GM21390 (cell line): ENCODE measurements at regions not wholly inside any gene's neighbourhood (a gene's known extent, or its start where the extent isn't known, plus 50 kb on each side); places are given as distances from the start of the nearest gene placed in this dataset.
"Not testable (repeated sequence)": the region's sequence is repeated elsewhere in the genome, so short reads cannot be mapped to it uniquely, and the experiment has no call there.

ENCODE experiments used
- ATAC-seq: cut with Tn5 transposase; IDR thresholded peaks from one replicate; pipeline ENCODE4 v1.9.1; 2021; ENCODE audit not compliant: unreplicated experiment

GRCh38 chr3:124651416-124651815 is 78.8 kb upstream of the UMPS start:
- not testable (repeated sequence) for ATAC-seq

GRCh38 chr3:124652009-124652408 is 78.2 kb upstream of the UMPS start:
- ATAC-seq, result no peak

- no peak for ATAC-seq
These were observed 77.0 kb upstream of the UMPS start for GRCh38 chr3:124653071-124653796.

- ATAC-seq, result no peak
These were observed 76.3 kb upstream of the UMPS start for GRCh38 chr3:124653797-124654469.

GRCh38 chr3:124654470-124654845 is 75.8 kb upstream of the UMPS start:
- ATAC-seq, result no peak

- ATAC-seq, result no peak
These were observed 73.7 kb upstream of the UMPS start for GRCh38 chr3:124656531-124656930.

GRCh38 chr3:124657138-124657537 is 73.1 kb upstream of the UMPS start:
- ATAC-seq, result no peak

GRCh38 chr3:124658270-124658669 is 72.0 kb upstream of the UMPS start:
- ATAC-seq, result no peak

GRCh38 chr3:124659175-124659574 is 71.1 kb upstream of the UMPS start:
- ATAC-seq, result no peak

GRCh38 chr3:124660599-124660998 is 69.7 kb upstream of the UMPS start:
- ATAC-seq, result no peak

GRCh38 chr3:124663690-124664089 is 66.6 kb upstream of the UMPS start:
- no peak for ATAC-seq

GRCh38 chr3:124664804-124665203 is 65.4 kb upstream of the UMPS start:
- ATAC-seq, result no peak

- ATAC-seq, result no peak
These were observed 64.2 kb upstream of the UMPS start for GRCh38 chr3:124666067-124666466.

- no peak for ATAC-seq
These were observed 60.8 kb upstream of the UMPS start for GRCh38 chr3:124669470-124669869.

- no peak for ATAC-seq
These were observed 59.1 kb upstream of the UMPS start for GRCh38 chr3:124671106-124671505.

GRCh38 chr3:124674336-124674735 is 55.9 kb upstream of the UMPS start:
- no peak for ATAC-seq

GRCh38 chr3:124676236-124676635 is 54.0 kb upstream of the UMPS start:
- no peak for ATAC-seq

GRCh38 chr3:124679048-124679638 is 51.1 kb upstream of the UMPS start:
- ATAC-seq, result no peak
